ENCODE measurements at regions not wholly inside any gene's neighbourhood (a gene's known extent, or its start where the extent isn't known, plus 50 kb on each side); places are given as distances from the start of the nearest gene placed in this dataset.

GRCh38 chr7:108846471-108846870, 276.8 kb downstream of the DNAJB9 start:
- TF ChIP-seq GATA2 (IDR thresholded peaks at IDR 0.05; ENCODE audit: low read depth, low read length) (no peak), GATA3 (IDR thresholded peaks at IDR 0.05; ENCODE audit: low read depth, low read length) (no peak)

Measured in SH-SY5Y (cell line).